ENCODE measurements at regions not wholly inside any gene's neighbourhood (a gene's known extent, or its start where the extent isn't known, plus 50 kb on each side); places are given as distances from the start of the nearest gene placed in this dataset.

GRCh38 chr14:48665077-48665784 lies 920.9 kb downstream of the RPS29 start (continued):
- TF ChIP-seq, protein P1, sequence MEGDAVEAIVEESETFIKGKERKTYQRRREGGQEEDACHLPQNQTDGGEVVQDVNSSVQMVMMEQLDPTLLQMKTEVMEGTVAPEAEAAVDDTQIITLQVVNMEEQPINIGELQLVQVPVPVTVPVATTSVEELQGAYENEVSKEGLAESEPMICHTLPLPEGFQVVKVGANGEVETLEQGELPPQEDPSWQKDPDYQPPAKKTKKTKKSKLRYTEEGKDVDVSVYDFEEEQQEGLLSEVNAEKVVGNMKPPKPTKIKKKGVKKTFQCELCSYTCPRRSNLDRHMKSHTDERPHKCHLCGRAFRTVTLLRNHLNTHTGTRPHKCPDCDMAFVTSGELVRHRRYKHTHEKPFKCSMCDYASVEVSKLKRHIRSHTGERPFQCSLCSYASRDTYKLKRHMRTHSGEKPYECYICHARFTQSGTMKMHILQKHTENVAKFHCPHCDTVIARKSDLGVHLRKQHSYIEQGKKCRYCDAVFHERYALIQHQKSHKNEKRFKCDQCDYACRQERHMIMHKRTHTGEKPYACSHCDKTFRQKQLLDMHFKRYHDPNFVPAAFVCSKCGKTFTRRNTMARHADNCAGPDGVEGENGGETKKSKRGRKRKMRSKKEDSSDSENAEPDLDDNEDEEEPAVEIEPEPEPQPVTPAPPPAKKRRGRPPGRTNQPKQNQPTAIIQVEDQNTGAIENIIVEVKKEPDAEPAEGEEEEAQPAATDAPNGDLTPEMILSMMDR (IDR thresholded peaks at IDR 0.05 in 2 of 3, conservative IDR thresholded peaks at IDR 0.05 in 1 of 3; ENCODE audit: borderline replicate concordance in 1 of 3, insufficient read depth in 1 of 3, low read depth in 2 of 3, low read length in 2 of 3): no peak
- TF ChIP-seq POLR2A (IDR thresholded peaks at IDR 0.05; ENCODE audit: borderline replicate concordance, extremely low read depth, insufficient read depth, insufficient read length) (no peak), EZH2 (IDR thresholded peaks at IDR 0.05) (no peak), ZNF274 (IDR thresholded peaks at IDR 0.05; ENCODE audit: low read depth, low read length) (no peak), TCF7L2 (IDR thresholded peaks at IDR 0.05; ENCODE audit: borderline replicate concordance, extremely low read depth, insufficient read depth, insufficient read length) (no peak), SP1 (IDR thresholded peaks at IDR 0.05; ENCODE audit: low read depth) (no peak), ZBTB33 (IDR thresholded peaks at IDR 0.05; ENCODE audit: extremely low read depth, insufficient replicate concordance, low read length) (no peak)

GRCh38 chr14:48643241-48643640 lies 942.9 kb downstream of the RPS29 start:
- Histone ChIP-seq H3K9ac (ENCODE audit: low read length) (no peak overlapping the region), H2AFZ (ENCODE audit: low read depth, low read length, poor library complexity, severe bottlenecking) (no peak overlapping the region), H3K4me3 (replicated peaks in 1 of 2; ENCODE audit: low read depth in 1 of 2, low read length in 2 of 2) (no peak overlapping the region), H3K27ac (ENCODE audit: low read depth, low read length) (no peak overlapping the region), H3K4me2 (ENCODE audit: low read length) (no peak overlapping the region), H3K9me2 (ENCODE audit: insufficient read depth) (no peaks in the 10 kb centered on the region), H3K9me3 (ENCODE audit: control insufficient read depth in 1 of 2, insufficient read depth in 1 of 2, low read depth in 1 of 2, low read length in 2 of 2) (no peaks in the 10 kb centered on the region), H4K20me1 (ENCODE audit: insufficient read depth) (no peaks in the 10 kb centered on the region), H3K27me3 (ENCODE audit: insufficient read depth, low read length) (no peaks in the 10 kb centered on the region), H3K4me1 (ENCODE audit: control insufficient read depth in 1 of 2, insufficient read depth in 2 of 2, low read length in 2 of 2) (no peaks in the 10 kb centered on the region), H3K79me2 (ENCODE audit: insufficient read depth, low read length) (no peaks in the 10 kb centered on the region), H3K36me3 (ENCODE audit: control insufficient read depth in 1 of 2, insufficient read depth in 2 of 2, low read length in 2 of 2) (no peaks in the 10 kb centered on the region)
- ChIA-PET CTCF (no interaction called here), POLR2A (no interaction called here), RAD21 (ENCODE audit: low non-redundant PET in 1 of 2, low total read pairs in 2 of 2, uncharacterized antibody in 2 of 2, unreplicated experiment in 2 of 2) (no interaction called here)
- no peak for TF ChIP-seq ELF1 (IDR thresholded peaks at IDR 0.05; ENCODE audit: borderline replicate concordance, low read depth)
- TF ChIP-seq SRF (IDR thresholded peaks at IDR 0.05; ENCODE audit: low read depth): no peak
- TF ChIP-seq TCF7L2 (IDR thresholded peaks at IDR 0.05; ENCODE audit: borderline replicate concordance, extremely low read depth, insufficient read depth, insufficient read length): no peak
- TF ChIP-seq CBX3 (IDR thresholded peaks at IDR 0.05; ENCODE audit: low read depth): no peak
- no peak for TF ChIP-seq RAD21 (IDR thresholded peaks at IDR 0.05; ENCODE audit: low read depth)
- TF ChIP-seq, protein P2, sequence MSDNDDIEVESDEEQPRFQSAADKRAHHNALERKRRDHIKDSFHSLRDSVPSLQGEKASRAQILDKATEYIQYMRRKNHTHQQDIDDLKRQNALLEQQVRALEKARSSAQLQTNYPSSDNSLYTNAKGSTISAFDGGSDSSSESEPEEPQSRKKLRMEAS (IDR thresholded peaks at IDR 0.05): no peak
- TF ChIP-seq YY1 (IDR thresholded peaks at IDR 0.05; ENCODE audit: extremely low read depth, insufficient replicate concordance, low read depth, low read length): no peak
- ATAC-seq (no peak), DNase-seq (ENCODE audit: low read depth, low spot score) (no peak)
- BruUV-seq (replicated peaks): no TSS peak
- intact Hi-C loops (cut with micrococcal nuclease): no loop called here
